GM13977 (cell line): ENCODE measurements at regions not wholly inside any gene's neighbourhood (a gene's known extent, or its start where the extent isn't known, plus 50 kb on each side); places are given as distances from the start of the nearest gene placed in this dataset.
"Not testable (repeated sequence)": the region's sequence is repeated elsewhere in the genome, so short reads cannot be mapped to it uniquely, and the experiment has no call there.

Experiments
- DNase-seq: peaks from one replicate; pipeline ENCODE4 v3.0.0; 2012; ENCODE audit warnings: low spot score
- in situ Hi-C: fragments of 300-500 bp; cut with MboI; formaldehyde crosslinking; loops from one replicate; pipeline ENCODE4 v1.12.0; 2022; ENCODE audit warnings: low sequenced_read_pairs, low pct_unique_long_range_greater_than_20kb, mixed read lengths, inconsistent platforms; ENCODE audit not compliant: unreplicated experiment
- TF ChIP-seq, protein P1 (sequence below): IDR thresholded peaks from 2 replicates; pipeline ENCODE4 v1.5.1; 2012; ENCODE audit warnings: mild to moderate bottlenecking, control low read depth; ENCODE audit not compliant: insufficient read depth; ENCODE audit errors: extremely low read depth, missing control alignments

DNA sequence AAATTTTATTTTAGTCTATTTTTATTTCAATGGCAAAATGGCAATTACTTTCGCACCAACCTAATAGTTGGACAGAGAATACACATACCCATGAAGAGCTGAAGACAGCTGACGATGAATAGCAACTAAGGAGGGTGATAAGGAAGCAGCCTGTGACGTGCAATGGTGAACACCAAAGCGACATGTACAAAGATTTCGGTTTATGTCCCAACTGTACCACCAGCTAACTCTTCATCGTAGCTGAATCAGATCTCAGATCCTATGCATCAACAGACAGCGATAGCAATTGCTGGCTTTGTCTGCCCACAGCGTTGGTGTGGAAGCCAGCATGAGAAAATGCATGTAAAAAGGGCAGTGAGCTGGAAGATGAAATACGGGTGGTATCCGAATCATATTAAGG lies 130.6 kb upstream of the ANKH start:
- TF ChIP-seq, protein P1, sequence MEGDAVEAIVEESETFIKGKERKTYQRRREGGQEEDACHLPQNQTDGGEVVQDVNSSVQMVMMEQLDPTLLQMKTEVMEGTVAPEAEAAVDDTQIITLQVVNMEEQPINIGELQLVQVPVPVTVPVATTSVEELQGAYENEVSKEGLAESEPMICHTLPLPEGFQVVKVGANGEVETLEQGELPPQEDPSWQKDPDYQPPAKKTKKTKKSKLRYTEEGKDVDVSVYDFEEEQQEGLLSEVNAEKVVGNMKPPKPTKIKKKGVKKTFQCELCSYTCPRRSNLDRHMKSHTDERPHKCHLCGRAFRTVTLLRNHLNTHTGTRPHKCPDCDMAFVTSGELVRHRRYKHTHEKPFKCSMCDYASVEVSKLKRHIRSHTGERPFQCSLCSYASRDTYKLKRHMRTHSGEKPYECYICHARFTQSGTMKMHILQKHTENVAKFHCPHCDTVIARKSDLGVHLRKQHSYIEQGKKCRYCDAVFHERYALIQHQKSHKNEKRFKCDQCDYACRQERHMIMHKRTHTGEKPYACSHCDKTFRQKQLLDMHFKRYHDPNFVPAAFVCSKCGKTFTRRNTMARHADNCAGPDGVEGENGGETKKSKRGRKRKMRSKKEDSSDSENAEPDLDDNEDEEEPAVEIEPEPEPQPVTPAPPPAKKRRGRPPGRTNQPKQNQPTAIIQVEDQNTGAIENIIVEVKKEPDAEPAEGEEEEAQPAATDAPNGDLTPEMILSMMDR: no peak
- no peak for DNase-seq
- in situ Hi-C loops: loop anchor here (10.0 to 25.0 kb wide), 2 partner anchors 277 to 640 kb away; no protein-coding TSS in a partner anchor

DNA sequence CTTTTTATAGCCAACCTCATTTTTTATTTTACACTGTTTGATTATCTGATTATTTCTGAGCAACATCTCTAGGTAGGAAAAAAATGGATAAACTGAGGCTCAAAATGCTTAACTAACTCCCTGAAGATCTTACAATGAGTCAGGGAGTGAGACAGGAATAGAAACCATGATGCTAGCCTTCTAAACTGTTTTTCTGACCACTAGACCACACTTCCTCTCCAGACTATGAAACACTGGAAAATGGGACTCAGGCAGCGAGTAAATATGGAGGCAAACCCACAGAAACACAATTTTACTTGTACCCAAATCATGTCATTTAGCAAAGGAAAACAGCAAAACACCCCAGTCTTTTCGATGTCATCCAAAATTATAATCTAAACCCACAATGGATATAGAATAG lies 129.9 kb upstream of the ANKH start:
- TF ChIP-seq, protein P1: no peak
- in situ Hi-C loops: loop anchor here (10.0 to 25.0 kb wide), 2 partner anchors 277 to 639 kb away; no protein-coding TSS in a partner anchor
- DNase-seq: no peak

DNA sequence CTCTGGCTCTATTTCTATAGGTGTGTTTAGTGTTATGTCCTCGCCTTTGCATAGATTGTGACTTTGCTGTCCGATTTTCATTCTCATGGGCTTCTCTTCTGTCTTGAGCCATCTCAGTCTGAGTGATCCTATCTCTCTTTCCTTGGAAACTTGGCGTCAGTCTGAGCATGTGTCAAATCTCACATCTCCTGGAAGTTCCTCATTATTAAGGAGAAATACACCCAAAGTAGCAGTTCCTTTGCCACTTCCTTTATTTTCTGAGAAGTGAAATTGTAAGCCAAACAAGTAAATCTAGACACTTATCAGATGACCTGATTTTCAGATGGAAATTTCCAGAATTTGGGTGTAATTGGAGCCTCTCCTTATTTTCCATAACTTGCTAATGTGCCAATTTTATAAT lies 126.9 kb upstream of the ANKH start:
- DNase-seq: no peak
- in situ Hi-C loops: no loop called here
- TF ChIP-seq, protein P1: no peak

DNA sequence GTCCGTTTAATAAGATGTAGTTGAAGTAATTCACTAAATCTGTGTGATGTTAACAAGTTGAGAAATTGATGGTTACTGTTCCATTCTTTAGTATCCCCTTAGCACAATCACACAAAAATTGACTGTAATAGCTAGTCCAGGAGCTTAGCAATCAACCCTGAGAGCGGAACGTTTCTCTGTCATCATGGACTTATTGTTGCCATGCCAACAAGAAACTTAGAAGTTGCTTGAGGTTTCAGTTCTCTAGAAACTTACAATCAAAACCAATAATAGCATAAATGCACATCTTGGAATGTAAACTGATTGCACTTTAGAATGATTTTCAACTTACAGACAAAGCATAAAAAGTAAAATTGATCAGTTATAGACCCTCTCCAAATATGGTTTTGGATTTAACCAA lies 125.4 kb upstream of the ANKH start:
- peak; percentile 59 for DNase-seq
- in situ Hi-C loops: no loop called here
- TF ChIP-seq, protein P1: no peak

DNA sequence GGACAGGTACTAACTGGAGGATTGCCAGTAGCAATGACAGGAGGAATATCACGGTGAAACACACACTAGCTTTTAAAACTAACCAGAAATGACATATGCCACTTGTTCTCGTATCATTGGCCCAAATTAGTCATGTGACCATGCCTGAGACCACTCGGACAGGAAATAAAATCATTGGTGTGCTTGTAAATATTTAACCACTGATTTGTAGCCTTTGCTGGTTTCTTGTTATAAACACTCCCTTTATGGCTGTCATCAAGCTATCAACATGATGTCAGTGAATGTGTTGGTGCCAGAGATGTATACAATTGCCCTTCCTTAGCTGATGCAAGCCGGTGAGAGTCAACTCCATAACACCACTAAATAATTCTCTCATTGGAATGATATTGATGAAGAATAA lies 123.7 kb upstream of the ANKH start:
- in situ Hi-C loops: no loop called here
- TF ChIP-seq, protein P1: no peak
- no peak for DNase-seq

DNA sequence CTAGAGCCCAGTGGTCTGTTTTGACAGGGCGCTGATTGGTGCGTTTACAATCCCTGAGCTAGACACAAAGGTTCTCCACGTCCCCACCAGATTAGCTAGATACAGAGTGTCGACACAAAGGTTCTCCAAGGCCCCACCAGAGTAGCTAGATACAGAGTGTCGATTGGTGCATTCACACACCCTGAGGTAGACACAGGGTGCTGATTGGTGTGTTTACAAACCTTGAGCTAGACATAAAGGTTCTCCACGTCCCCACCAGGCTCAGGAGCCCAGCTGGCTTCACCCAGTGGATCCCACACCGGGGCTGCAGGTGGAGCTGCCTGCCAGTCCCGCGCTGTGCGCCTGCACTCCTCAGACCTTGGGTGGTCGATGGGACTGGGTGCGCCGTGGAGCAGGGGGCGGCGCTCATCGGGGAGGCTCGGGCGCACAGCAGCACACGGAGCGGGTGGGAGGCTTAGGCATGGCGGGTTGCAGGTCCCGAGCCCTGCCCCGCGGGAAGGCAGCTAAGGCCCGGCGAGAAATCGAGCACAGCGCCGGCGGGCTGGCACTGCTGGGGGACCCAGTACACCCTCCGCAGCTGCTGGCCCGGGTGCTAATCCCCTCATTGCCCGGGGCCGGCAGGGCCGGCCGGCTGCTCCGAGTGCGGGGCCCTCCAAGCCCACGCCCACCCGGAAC lies 122.0 kb upstream of the ANKH start:
- in situ Hi-C loops, DNase-seq: not testable (repeated sequence)

DNA sequence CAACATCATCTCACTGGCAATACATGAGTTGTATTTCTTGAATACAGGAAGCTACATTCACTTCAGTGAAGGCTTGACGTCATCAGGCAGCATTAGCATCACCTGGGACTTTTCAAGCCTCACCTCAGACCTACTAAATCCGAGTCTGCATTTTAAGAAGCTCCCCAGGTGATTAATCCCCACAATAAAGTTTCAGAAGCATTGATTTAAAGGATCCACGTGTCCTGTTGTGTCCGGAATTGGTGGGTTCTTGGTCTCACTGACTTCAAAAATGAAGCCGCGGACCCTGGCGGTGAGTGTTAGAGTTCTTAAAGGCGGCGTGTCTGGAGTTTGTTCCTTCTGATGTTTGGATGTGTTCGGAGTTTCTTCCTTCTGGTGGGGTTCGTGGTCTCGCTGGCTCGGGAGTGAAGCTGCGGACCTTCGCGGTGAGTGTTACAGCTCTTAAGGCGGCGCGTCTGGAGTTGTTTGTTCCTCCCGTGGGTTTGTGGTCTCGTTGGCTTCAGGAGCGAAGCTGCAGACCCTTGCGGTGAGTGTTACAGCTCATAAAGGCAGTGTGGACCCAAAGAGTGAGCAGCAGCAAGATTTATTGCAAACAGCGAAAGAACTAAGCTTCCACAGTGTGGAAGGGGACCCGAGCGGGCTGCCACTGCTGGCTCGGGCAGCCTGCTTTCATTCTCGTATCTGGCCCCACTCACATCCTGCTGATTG lies 121.3 kb upstream of the ANKH start:
- DNase-seq: peak; percentile 43
- in situ Hi-C loops: not testable (repeated sequence)
